Effector memory CD8-positive, alpha-beta T cell (primary cell): ENCODE measurements at regions not wholly inside any gene's neighbourhood (a gene's known extent, or its start where the extent isn't known, plus 50 kb on each side); places are given as distances from the start of the nearest gene placed in this dataset.

ENCODE experiments used
- ATAC-seq: fragments of 150-1000 bp; cut with Tn5 transposase; replicated peaks from 2 replicates; pipeline ENCODE4 v1.10.0; 2021; ENCODE audit warnings: mild to moderate bottlenecking, moderate library complexity
- DNase-seq, 3 experiments: peaks; one replicate each; pipeline ENCODE4 v3.0.0; 2021
- H3K27ac Mint-ChIP-seq, 2 donors: one replicate each; pipeline ENCODE4 v1.8.0; 2022; ENCODE audit warnings: mild to moderate bottlenecking in 2 of 2, mixed read lengths in 2 of 2, moderate library complexity in 2 of 2
- H3K27me3 Mint-ChIP-seq, 2 donors: one replicate each; pipeline ENCODE4 v1.8.0; 2022; ENCODE audit warnings: mixed read lengths in 2 of 2
- H3K36me3 Mint-ChIP-seq: one replicate; pipeline ENCODE4 v1.8.0; 2022; ENCODE audit warnings: mild to moderate bottlenecking, moderate library complexity, mixed read lengths; ENCODE audit not compliant: insufficient read depth
- H3K4me1 Mint-ChIP-seq, 2 donors: one replicate each; pipeline ENCODE4 v1.8.0; 2022; ENCODE audit warnings: low read depth in 2 of 2, mixed read lengths in 2 of 2
- H3K4me3 Mint-ChIP-seq, 2 donors: one replicate each; pipeline ENCODE4 v1.8.0; 2022; ENCODE audit warnings: mild to moderate bottlenecking in 2 of 2, mixed read lengths in 2 of 2, moderate library complexity in 2 of 2
- H3K9me3 Mint-ChIP-seq, 2 donors: one replicate each; pipeline ENCODE4 v1.8.0; 2022; ENCODE audit warnings: mixed read lengths in 2 of 2

- Mint-ChIP-seq H3K4me1 (no peaks in the 10 kb centered on the region), H3K27ac (no peak overlapping the region), H3K36me3 (no peaks in the 10 kb centered on the region), H3K9me3 (no peaks in the 10 kb centered on the region), H3K27me3 (peaks cover 14 to 51% of the 10 kb centered on the region in 2 donors), H3K4me3 (no peak overlapping the region)
- no peak for DNase-seq
- ATAC-seq: no peak
Measured at GRCh38 chr13:33764716-33765115, 53.2 kb upstream of the RFC3 start.

- H3K4me1 Mint-ChIP-seq: no peaks in the 10 kb centered on the region
- ATAC-seq (no peak), DNase-seq (no peak)
- H3K27me3 Mint-ChIP-seq: peaks cover 14 to 51% of the 10 kb centered on the region in 2 donors
- no peaks in the 10 kb centered on the region for H3K36me3 Mint-ChIP-seq
- H3K9me3 Mint-ChIP-seq: no peaks in the 10 kb centered on the region
- no peak overlapping the region for H3K4me3 Mint-ChIP-seq
- H3K27ac Mint-ChIP-seq: no peak overlapping the region
Measured at GRCh38 chr13:33766329-33767123, 51.4 kb upstream of the RFC3 start.

- H3K9me3 Mint-ChIP-seq: no peaks in the 10 kb centered on the region
- ATAC-seq: no peak
- H3K27ac Mint-ChIP-seq: no peak overlapping the region
- H3K36me3 Mint-ChIP-seq: no peaks in the 10 kb centered on the region
- DNase-seq: no peak
- no peak overlapping the region for H3K4me3 Mint-ChIP-seq
- H3K27me3 Mint-ChIP-seq: peaks cover 14 to 51% of the 10 kb centered on the region in 2 donors
- H3K4me1 Mint-ChIP-seq: no peaks in the 10 kb centered on the region
Measured at GRCh38 chr13:33767140-33767539, 50.8 kb upstream of the RFC3 start.
